Neuronal stem cell (in vitro differentiated cells): ENCODE measurements at regions not wholly inside any gene's neighbourhood (a gene's known extent, or its start where the extent isn't known, plus 50 kb on each side); places are given as distances from the start of the nearest gene placed in this dataset.

ENCODE experiments used
- DNase-seq: peaks from one replicate; pipeline ENCODE4 v3.0.0-alpha.2; 2013; ENCODE audit warnings: low spot score
- H2AFZ ChIP-seq: one replicate; pipeline ENCODE4 v1.6.1; 2013; ENCODE audit warnings: mild to moderate bottlenecking, low read length, inconsistent platforms
- H2AK5ac ChIP-seq: 2 replicates; pipeline ENCODE4 v1.6.1; 2013; ENCODE audit warnings: low read depth, mild to moderate bottlenecking, inconsistent platforms, low read length, moderate library complexity, mixed read lengths
- H2BK120ac ChIP-seq: 2 replicates; pipeline ENCODE4 v1.6.1; 2013; ENCODE audit warnings: low read depth, mild to moderate bottlenecking, inconsistent platforms, low read length, moderate library complexity, mixed read lengths
- H2BK12ac ChIP-seq: one replicate; pipeline ENCODE4 v1.6.1; 2013; ENCODE audit warnings: low read length, inconsistent platforms
- H2BK15ac ChIP-seq: 2 replicates; pipeline ENCODE4 v1.6.1; 2013; ENCODE audit warnings: mild to moderate bottlenecking, low read length, inconsistent platforms, mixed read lengths
- H2BK5ac ChIP-seq: one replicate; pipeline ENCODE4 v1.6.1; 2013; ENCODE audit warnings: inconsistent platforms, mild to moderate bottlenecking, low read length, moderate library complexity
- H3K14ac ChIP-seq: one replicate; pipeline ENCODE4 v1.6.1; 2013; ENCODE audit warnings: low read length, inconsistent platforms
- H3K18ac ChIP-seq: 2 replicates; pipeline ENCODE4 v1.6.1; 2013; ENCODE audit warnings: low read length, inconsistent platforms
- H3K23ac ChIP-seq: 2 replicates; pipeline ENCODE4 v1.6.1; 2013; ENCODE audit warnings: low read depth, mild to moderate bottlenecking, mixed read lengths, low read length, inconsistent platforms; ENCODE audit not compliant: poor library complexity
- H3K27ac ChIP-seq: replicated peaks from 3 replicates; pipeline ENCODE4 v1.5.1; 2013; ENCODE audit warnings: low read length, inconsistent platforms
- H3K27me3 ChIP-seq, 3 experiments: 2 replicates each; pipeline ENCODE4 v1.6.1; 2013; ENCODE audit warnings: low read length in 3 of 3, mild to moderate bottlenecking in 2 of 3, inconsistent platforms in 1 of 3, low read depth in 1 of 3, mixed read lengths in 1 of 3, moderate library complexity in 1 of 3; ENCODE audit not compliant: control insufficient read depth in 3 of 3, insufficient read depth in 3 of 3
- H3K36me3 ChIP-seq, 2 donors: replicated peaks in 1 of 2; 2 replicates each; pipeline ENCODE4 v1.6.1; 2013; ENCODE audit warnings: low read length in 2 of 2; ENCODE audit not compliant: control insufficient read depth in 2 of 2, insufficient read depth in 2 of 2
- H3K4ac ChIP-seq: 2 replicates; pipeline ENCODE4 v1.6.1; 2013; ENCODE audit warnings: inconsistent platforms, mild to moderate bottlenecking, low read length, moderate library complexity
- H3K4me1 ChIP-seq, 2 donors: 1 replicate in 1 of 2; 2 replicates in 1 of 2; pipeline ENCODE4 v1.6.1; 2013; ENCODE audit warnings: low read length in 2 of 2, low read depth in 1 of 2; ENCODE audit not compliant: control insufficient read depth in 2 of 2, insufficient read depth in 1 of 2
- H3K4me2 ChIP-seq: one replicate; pipeline ENCODE4 v1.6.1; 2013; ENCODE audit warnings: mild to moderate bottlenecking, low read length, inconsistent platforms; ENCODE audit not compliant: insufficient read depth, poor library complexity, severe bottlenecking
- H3K4me3 ChIP-seq, 2 donors: 2 replicates each; pipeline ENCODE4 v1.5.1; 2013; ENCODE audit warnings: low read length in 2 of 2, mild to moderate bottlenecking in 2 of 2, inconsistent platforms in 1 of 2, moderate library complexity in 1 of 2
- H3K79me1 ChIP-seq: one replicate; pipeline ENCODE4 v1.6.1; 2013; ENCODE audit warnings: low read depth, mild to moderate bottlenecking, inconsistent platforms, low read length, moderate library complexity
- H3K9ac ChIP-seq: one replicate; pipeline ENCODE4 v1.6.1; 2013; ENCODE audit warnings: mild to moderate bottlenecking, low read depth, low read length, inconsistent platforms; ENCODE audit not compliant: poor library complexity
- H3K9me3 ChIP-seq, 2 donors: replicated peaks in 1 of 2; 2 replicates each; pipeline versions ENCODE3 to v1.6.1; 2013; ENCODE audit warnings: low read length in 2 of 2, mild to moderate bottlenecking in 2 of 2, inconsistent platforms in 1 of 2, low read depth in 1 of 2, mixed read lengths in 1 of 2, moderate library complexity in 1 of 2; ENCODE audit not compliant: control insufficient read depth in 2 of 2, insufficient read depth in 1 of 2
- H4K8ac ChIP-seq: one replicate; pipeline ENCODE4 v1.6.1; 2013; ENCODE audit warnings: low read depth, mild to moderate bottlenecking, inconsistent platforms, low read length, moderate library complexity
- H4K91ac ChIP-seq: one replicate; pipeline ENCODE4 v1.6.1; 2013; ENCODE audit warnings: low read length, low read depth, mild to moderate bottlenecking, inconsistent platforms; ENCODE audit not compliant: poor library complexity
- WGBS, 2 donors: extraction: QIAGEN DNeasy Blood & Tissue Kit; methylation state at CpG; one replicate each; pipeline ENCODE4 v1.1.7; 2013; ENCODE audit warnings: missing lambda C conversion rate in 2 of 2, mixed read lengths in 1 of 2; ENCODE audit not compliant: insufficient read length in 2 of 2, insufficient replicate concordance in 1 of 2; ENCODE audit errors: extremely low coverage in 2 of 2; 5-methylcytosine and 5-hydroxymethylcytosine counted together

- Histone ChIP-seq H4K8ac (no peak overlapping the region), H2BK5ac (no peak overlapping the region), H3K4me3 (no peak overlapping the region), H3K23ac (peak overlapping the region; percentile 46), H4K91ac (no peak overlapping the region), H3K4me1 (peaks cover 10 to 16% of the 10 kb centered on the region in 2 donors), H2BK12ac (no peak overlapping the region), H2BK15ac (peak overlapping the region; percentile 33), H3K4ac (no peak overlapping the region), H3K18ac (peak overlapping the region; percentile 35), H3K27me3 (no peaks in the 10 kb centered on the region), H2BK120ac (no peak overlapping the region), H3K27ac (no peak overlapping the region), H3K4me2 (no peak overlapping the region), H3K14ac (no peak overlapping the region), H3K9me3 (no peaks in the 10 kb centered on the region), H3K9ac (peak overlapping the region; percentile 65), H2AFZ (no peak overlapping the region), H2AK5ac (peak overlapping the region; percentile 28), H3K79me1 (peaks cover 2% of the 10 kb centered on the region), H3K36me3 (peaks cover 23 to 57% of the 10 kb centered on the region in 2 donors)
- no peak for DNase-seq
- no CpG with 5 or more reads among the region's 21 CpGs for WGBS, 2 donors
Observed at GRCh38 chr12:124395284-124395752, 100.4 kb downstream of the RFLNA start.

- H2BK15ac ChIP-seq = no peak overlapping the region
- no peak overlapping the region for H2AFZ ChIP-seq
- no peak overlapping the region for H3K4ac ChIP-seq
- no peak overlapping the region for H4K8ac ChIP-seq
- no peak overlapping the region for H3K14ac ChIP-seq
- peaks cover 2% of the 10 kb centered on the region for H3K79me1 ChIP-seq
- no peak overlapping the region for H2BK12ac ChIP-seq
- no peak for DNase-seq
- peaks cover 0 to 5% (median 0%) of the 10 kb centered on the region in 3 experiments for H3K27me3 ChIP-seq
- peaks cover 19 to 50% of the 10 kb centered on the region in 2 donors for H3K36me3 ChIP-seq
- no peak overlapping the region for H2AK5ac ChIP-seq
- no peak overlapping the region for H3K4me2 ChIP-seq
- H3K27ac ChIP-seq = no peak overlapping the region
- no peak overlapping the region for H3K23ac ChIP-seq
- no peak overlapping the region for H2BK5ac ChIP-seq
- WGBS, 2 donors = no CpG with 5 or more reads among the region's 6 CpGs
- H3K4me1 ChIP-seq = peaks cover 12 to 16% of the 10 kb centered on the region in 2 donors
- no peak overlapping the region for H3K9ac ChIP-seq
- no peaks in the 10 kb centered on the region for H3K9me3 ChIP-seq
- H3K18ac ChIP-seq = no peak overlapping the region
- no peak overlapping the region for H4K91ac ChIP-seq
- no peak overlapping the region for H2BK120ac ChIP-seq
- no peak overlapping the region for H3K4me3 ChIP-seq
Observed at GRCh38 chr12:124394462-124395128, 99.7 kb downstream of the RFLNA start.

- H3K4me2 ChIP-seq = no peak overlapping the region
- H2BK5ac ChIP-seq = no peak overlapping the region
- H2BK120ac ChIP-seq = peak overlapping the region; percentile 75
- no peak overlapping the region for H2BK15ac ChIP-seq
- no peak overlapping the region for H2AFZ ChIP-seq
- no peak overlapping the region for H3K4ac ChIP-seq
- no peak overlapping the region for H3K14ac ChIP-seq
- peaks cover 5% of the 10 kb centered on the region for H3K79me1 ChIP-seq
- no peak overlapping the region for H4K8ac ChIP-seq
- no peak overlapping the region for H3K9ac ChIP-seq
- no peak overlapping the region for H3K23ac ChIP-seq
- no peaks in the 10 kb centered on the region for H3K9me3 ChIP-seq
- H3K4me3 ChIP-seq = no peak overlapping the region
- no peak overlapping the region for H2BK12ac ChIP-seq
- no peak for DNase-seq
- H3K18ac ChIP-seq = no peak overlapping the region
- H3K36me3 ChIP-seq = peaks cover 19 to 46% of the 10 kb centered on the region in 2 donors
- peaks cover 19 to 21% of the 10 kb centered on the region in 2 donors for H3K4me1 ChIP-seq
- no peak overlapping the region for H3K27ac ChIP-seq
- no peak overlapping the region for H4K91ac ChIP-seq
- H3K27me3 ChIP-seq = peaks cover 0 to 10% (median 0%) of the 10 kb centered on the region in 3 experiments
- no CpG with 5 or more reads among the region's 15 CpGs for WGBS, 2 donors
- H2AK5ac ChIP-seq = no peak overlapping the region
Observed at GRCh38 chr12:124393831-124394230, 98.9 kb downstream of the RFLNA start.

GRCh38 chr12:124393414-124393790, 98.5 kb downstream of the RFLNA start:
- Histone ChIP-seq H3K4me1 (peaks cover 22 to 23% of the 10 kb centered on the region in 2 donors), H3K27ac (peak overlapping the region; percentile 67)

More at GRCh38 chr12:124393414-124393790, 98.5 kb downstream of the RFLNA start:
- Histone ChIP-seq H2BK15ac (no peak overlapping the region), H3K4ac (no peak overlapping the region), H4K91ac (no peak overlapping the region), H3K23ac (peak overlapping the region; percentile 25), H4K8ac (no peak overlapping the region), H2BK120ac (peak overlapping the region; percentile 75), H2AK5ac (peak overlapping the region; percentile 76), H3K36me3 (peaks cover 15 to 42% of the 10 kb centered on the region in 2 donors), H2BK12ac (peak overlapping the region; percentile 60), H2BK5ac (peak overlapping the region; percentile 88), H3K4me2 (no peak overlapping the region), H3K9me3 (no peaks in the 10 kb centered on the region), H3K18ac (peak overlapping the region; percentile 88), H3K14ac (peak overlapping the region; percentile 87), H2AFZ (no peak overlapping the region), H3K79me1 (peaks cover 6% of the 10 kb centered on the region), H3K4me3 (no peak overlapping the region), H3K9ac (peak overlapping the region; percentile 53), H3K27me3 (peaks cover 0 to 11% (median 0%) of the 10 kb centered on the region in 3 experiments)
- no CpG with 5 or more reads among the region's 3 CpGs for WGBS, 2 donors
- no peak for DNase-seq
